A549 (cell line): ENCODE measurements at regions not wholly inside any gene's neighbourhood (a gene's known extent, or its start where the extent isn't known, plus 50 kb on each side); places are given as distances from the start of the nearest gene placed in this dataset.

ENCODE experiments used
- CEBPB ChIP-seq, 2 experiments: fragments of >200 bp in 1 of 2; sonication (Bioruptor Twin) in 1 of 2; formaldehyde crosslinking in 1 of 2; IDR thresholded peaks; 2 replicates each; pipeline ENCODE4 v1.6.1; 2012 to 2016
- EP300 ChIP-seq, 2 experiments: fragments of >200 bp; sonication (Bioruptor Twin); formaldehyde crosslinking; IDR thresholded peaks; 2 replicates in 1 of 2; 3 replicates in 1 of 2; pipeline ENCODE4 v1.6.1; 2016 to 2017
- KDM1A ChIP-seq: fragments of 200-600 bp; sonication (generic); IDR thresholded peaks from 2 replicates; pipeline ENCODE4 v1.6.1; 2016; ENCODE audit warnings: low read depth, mild to moderate bottlenecking
- MYC ChIP-seq: IDR thresholded peaks from 2 replicates; pipeline ENCODE4 v1.6.1; 2012; ENCODE audit warnings: mild to moderate bottlenecking, inconsistent platforms, low read length, improper control_type of control experiment, borderline replicate concordance
- PBX3 ChIP-seq: IDR thresholded peaks from 2 replicates; pipeline ENCODE4 v1.6.1; 2012
- PHF8 ChIP-seq: fragments of 200-600 bp; sonication (generic); IDR thresholded peaks from 2 replicates; pipeline ENCODE4 v1.6.1; 2016; ENCODE audit warnings: low read depth, mild to moderate bottlenecking, antibody characterized with exemption, moderate library complexity, borderline replicate concordance
- POLR2A ChIP-seq: IDR thresholded peaks from 2 replicates; pipeline ENCODE4 v1.6.1; 2012; ENCODE audit warnings: mild to moderate bottlenecking, low read length
- POLR2AphosphoS2 ChIP-seq: conservative IDR thresholded peaks from 2 replicates; pipeline ENCODE4 v1.6.1; 2012; ENCODE audit warnings: low read length, improper control_type of control experiment, inconsistent platforms
- RARB ChIP-seq: fragments of 250-450 bp; sonication (Bioruptor Pico); IDR thresholded peaks from 2 replicates; pipeline ENCODE4 v1.8.0; 2021; ENCODE audit warnings: mild to moderate bottlenecking, moderate library complexity
- TF ChIP-seq, protein P1 (sequence below): fragments of >200 bp; sonication (Bioruptor Twin); formaldehyde crosslinking; IDR thresholded peaks from 3 replicates; pipeline ENCODE4 v1.5.1; 2016
- TF ChIP-seq, protein P2 (sequence below): fragments of 150-350 bp; IDR thresholded peaks from 2 replicates; pipeline ENCODE4 v1.6.1; 2014; ENCODE audit warnings: low read depth, mild to moderate bottlenecking, low read length

GRCh38 chr12:105764216-105764835 is 374.4 kb downstream of the NUAK1 start:
- TF ChIP-seq EP300 (IDR thresholded peaks at IDR 0.05) = no peak
- no peak for TF ChIP-seq MYC
- TF ChIP-seq, protein P1, sequence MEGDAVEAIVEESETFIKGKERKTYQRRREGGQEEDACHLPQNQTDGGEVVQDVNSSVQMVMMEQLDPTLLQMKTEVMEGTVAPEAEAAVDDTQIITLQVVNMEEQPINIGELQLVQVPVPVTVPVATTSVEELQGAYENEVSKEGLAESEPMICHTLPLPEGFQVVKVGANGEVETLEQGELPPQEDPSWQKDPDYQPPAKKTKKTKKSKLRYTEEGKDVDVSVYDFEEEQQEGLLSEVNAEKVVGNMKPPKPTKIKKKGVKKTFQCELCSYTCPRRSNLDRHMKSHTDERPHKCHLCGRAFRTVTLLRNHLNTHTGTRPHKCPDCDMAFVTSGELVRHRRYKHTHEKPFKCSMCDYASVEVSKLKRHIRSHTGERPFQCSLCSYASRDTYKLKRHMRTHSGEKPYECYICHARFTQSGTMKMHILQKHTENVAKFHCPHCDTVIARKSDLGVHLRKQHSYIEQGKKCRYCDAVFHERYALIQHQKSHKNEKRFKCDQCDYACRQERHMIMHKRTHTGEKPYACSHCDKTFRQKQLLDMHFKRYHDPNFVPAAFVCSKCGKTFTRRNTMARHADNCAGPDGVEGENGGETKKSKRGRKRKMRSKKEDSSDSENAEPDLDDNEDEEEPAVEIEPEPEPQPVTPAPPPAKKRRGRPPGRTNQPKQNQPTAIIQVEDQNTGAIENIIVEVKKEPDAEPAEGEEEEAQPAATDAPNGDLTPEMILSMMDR = no peak
- no peak for TF ChIP-seq POLR2A
- TF ChIP-seq, protein P2, sequence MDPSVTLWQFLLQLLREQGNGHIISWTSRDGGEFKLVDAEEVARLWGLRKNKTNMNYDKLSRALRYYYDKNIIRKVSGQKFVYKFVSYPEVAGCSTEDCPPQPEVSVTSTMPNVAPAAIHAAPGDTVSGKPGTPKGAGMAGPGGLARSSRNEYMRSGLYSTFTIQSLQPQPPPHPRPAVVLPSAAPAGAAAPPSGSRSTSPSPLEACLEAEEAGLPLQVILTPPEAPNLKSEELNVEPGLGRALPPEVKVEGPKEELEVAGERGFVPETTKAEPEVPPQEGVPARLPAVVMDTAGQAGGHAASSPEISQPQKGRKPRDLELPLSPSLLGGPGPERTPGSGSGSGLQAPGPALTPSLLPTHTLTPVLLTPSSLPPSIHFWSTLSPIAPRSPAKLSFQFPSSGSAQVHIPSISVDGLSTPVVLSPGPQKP = no peak
- no peak for TF ChIP-seq PHF8
- TF ChIP-seq RARB (CRISPR knock-in tag) = no peak
- no peak for TF ChIP-seq KDM1A
- TF ChIP-seq POLR2AphosphoS2 = no peak
- TF ChIP-seq PBX3 = no peak
- no peak for TF ChIP-seq CEBPB (IDR thresholded peaks at IDR 0.05)
